ENCODE measurements at regions not wholly inside any gene's neighbourhood (a gene's known extent, or its start where the extent isn't known, plus 50 kb on each side); places are given as distances from the start of the nearest gene placed in this dataset.
"Not testable (repeated sequence)": the region's sequence is repeated elsewhere in the genome, so short reads cannot be mapped to it uniquely, and the experiment has no call there.

DNA sequence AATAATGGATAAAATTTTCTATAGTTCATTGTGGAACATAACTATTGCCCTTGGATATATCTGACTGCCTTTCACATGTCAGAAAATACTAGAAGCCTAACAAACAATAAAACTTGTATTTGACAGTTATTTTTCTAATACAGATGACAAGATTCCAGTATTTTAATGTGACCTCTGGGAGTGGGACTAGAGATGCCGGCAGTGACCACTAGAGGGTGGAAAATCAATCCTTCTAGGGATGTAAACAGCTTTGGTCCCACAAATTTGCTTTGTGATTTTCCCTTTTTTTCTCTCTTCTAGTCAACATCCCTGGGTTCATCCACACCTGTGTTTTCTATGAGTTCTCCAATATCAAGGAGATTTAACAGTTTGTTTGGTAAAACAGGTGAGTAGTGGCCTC, 813.7 kb downstream of the SPATA31A1 start:
- H3K4me2 ChIP-seq (replicated peaks; ENCODE audit: low read depth, low read length, poor library complexity, severe bottlenecking); DNase-seq; H3K4me3 ChIP-seq (ENCODE audit: control extremely low read depth in 1 of 5, extremely low read depth in 1 of 5, insufficient read depth in 1 of 5, low read depth in 2 of 5, low read length in 4 of 5); H3K4me1 Mint-ChIP-seq; H3K27me3 ChIP-seq (replicated peaks in 1 of 4; ENCODE audit: control extremely low read depth in 1 of 4, control insufficient read depth in 3 of 4, insufficient read depth in 4 of 4, low read length in 3 of 4); H3K79me2 ChIP-seq (ENCODE audit: control insufficient read depth, insufficient read depth, low read length); H3K9ac ChIP-seq (ENCODE audit: low read length); H3K27ac Mint-ChIP-seq; H3K4me3 Mint-ChIP-seq; H4K20me1 ChIP-seq (ENCODE audit: control insufficient read depth, insufficient read depth, low read length, poor library complexity, severe bottlenecking); ATAC-seq (ENCODE audit: low read depth); intact Hi-C loops (cut with micrococcal nuclease); H3K9me3 ChIP-seq (ENCODE audit: control extremely low read depth in 1 of 3, control insufficient read depth in 2 of 3, insufficient read depth in 1 of 3, low read length in 2 of 3); H3K4me1 ChIP-seq (ENCODE audit: control insufficient read depth in 2 of 2, insufficient read depth in 2 of 2, low read length in 2 of 2); H3K36me3 ChIP-seq (replicated peaks in 1 of 2; ENCODE audit: control extremely low read depth in 1 of 2, control insufficient read depth in 1 of 2, extremely low read depth in 1 of 2, insufficient read depth in 2 of 2, low read length in 1 of 2); POLR2A ChIA-PET; H3K27ac ChIP-seq (ENCODE audit: low read length in 2 of 2); H2AFZ ChIP-seq (ENCODE audit: insufficient read depth, low read depth, low read length, poor library complexity, severe bottlenecking); H3K9me3 Mint-ChIP-seq (ENCODE audit: insufficient read depth); CTCF ChIA-PET; H3K27me3 Mint-ChIP-seq: not testable (repeated sequence)
- no CpG with 5 or more reads among the region's 1 CpG for WGBS (ENCODE audit: insufficient coverage)

DNA sequence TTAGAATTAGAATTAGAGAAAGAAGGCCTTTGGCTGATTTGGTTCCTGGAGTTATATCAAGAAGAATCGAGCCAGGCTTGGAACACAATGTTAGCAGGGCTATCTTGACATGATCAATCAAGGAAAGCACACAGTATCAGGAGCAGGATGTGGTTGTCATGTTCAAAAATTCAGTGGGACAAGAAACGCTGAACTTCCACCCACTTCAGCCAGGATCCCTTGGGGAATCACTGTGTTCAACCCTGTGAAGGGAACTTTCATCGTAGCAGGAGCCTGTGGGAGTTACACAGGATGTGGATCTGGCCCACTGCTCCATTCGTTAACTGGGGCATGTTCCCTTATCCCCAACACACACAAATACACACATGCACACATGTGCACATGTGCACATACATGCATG, 817.8 kb downstream of the SPATA31A1 start:
- WGBS (ENCODE audit: insufficient coverage): no CpG with 5 or more reads among the region's 4 CpGs
- H3K36me3 ChIP-seq (replicated peaks in 1 of 2; ENCODE audit: control extremely low read depth in 1 of 2, control insufficient read depth in 1 of 2, extremely low read depth in 1 of 2, insufficient read depth in 2 of 2, low read length in 1 of 2); H2AFZ ChIP-seq (ENCODE audit: insufficient read depth, low read depth, low read length, poor library complexity, severe bottlenecking); H3K27ac ChIP-seq (ENCODE audit: low read length in 2 of 2); H3K27ac Mint-ChIP-seq; H3K4me1 ChIP-seq (ENCODE audit: control insufficient read depth in 2 of 2, insufficient read depth in 2 of 2, low read length in 2 of 2); H3K27me3 ChIP-seq (replicated peaks in 1 of 4; ENCODE audit: control extremely low read depth in 1 of 4, control insufficient read depth in 3 of 4, insufficient read depth in 4 of 4, low read length in 3 of 4); H3K79me2 ChIP-seq (ENCODE audit: control insufficient read depth, insufficient read depth, low read length); H3K27me3 Mint-ChIP-seq; intact Hi-C loops (cut with micrococcal nuclease); H3K4me3 ChIP-seq (ENCODE audit: control extremely low read depth in 1 of 5, extremely low read depth in 1 of 5, insufficient read depth in 1 of 5, low read depth in 2 of 5, low read length in 4 of 5); H3K9me3 ChIP-seq (ENCODE audit: control extremely low read depth in 1 of 3, control insufficient read depth in 2 of 3, insufficient read depth in 1 of 3, low read length in 2 of 3); POLR2A ChIA-PET; H4K20me1 ChIP-seq (ENCODE audit: control insufficient read depth, insufficient read depth, low read length, poor library complexity, severe bottlenecking); H3K9ac ChIP-seq (ENCODE audit: low read length); DNase-seq; H3K4me3 Mint-ChIP-seq; ATAC-seq (ENCODE audit: low read depth); H3K4me1 Mint-ChIP-seq; H3K4me2 ChIP-seq (replicated peaks; ENCODE audit: low read depth, low read length, poor library complexity, severe bottlenecking); CTCF ChIA-PET; H3K9me3 Mint-ChIP-seq (ENCODE audit: insufficient read depth): not testable (repeated sequence)

DNA sequence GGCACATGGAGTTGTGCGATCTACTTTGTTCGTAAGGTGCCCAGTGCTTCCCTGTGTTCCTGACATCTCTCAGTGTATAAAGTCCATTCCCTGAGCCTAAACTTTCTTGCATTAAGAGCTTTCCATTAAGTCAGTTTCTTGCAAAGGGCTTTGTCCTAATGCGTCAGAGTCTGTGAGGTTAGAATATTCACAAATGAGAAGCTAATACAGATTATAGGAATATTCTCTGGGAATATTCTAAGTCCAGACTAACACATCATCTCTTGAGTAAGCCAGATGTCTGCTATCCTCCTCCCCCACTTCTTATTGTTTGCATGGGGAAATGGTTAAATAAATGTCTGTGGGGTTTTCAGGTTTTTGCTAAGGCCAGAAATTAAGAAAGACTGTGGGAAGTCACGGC, 818.6 kb downstream of the SPATA31A1 start:
- DNase-seq; H3K9me3 ChIP-seq (ENCODE audit: control extremely low read depth in 1 of 3, control insufficient read depth in 2 of 3, insufficient read depth in 1 of 3, low read length in 2 of 3); H3K4me3 Mint-ChIP-seq; H3K36me3 ChIP-seq (replicated peaks in 1 of 2; ENCODE audit: control extremely low read depth in 1 of 2, control insufficient read depth in 1 of 2, extremely low read depth in 1 of 2, insufficient read depth in 2 of 2, low read length in 1 of 2); H3K4me3 ChIP-seq (ENCODE audit: control extremely low read depth in 1 of 5, extremely low read depth in 1 of 5, insufficient read depth in 1 of 5, low read depth in 2 of 5, low read length in 4 of 5); H3K27me3 ChIP-seq (replicated peaks in 1 of 4; ENCODE audit: control extremely low read depth in 1 of 4, control insufficient read depth in 3 of 4, insufficient read depth in 4 of 4, low read length in 3 of 4); CTCF ChIA-PET; H2AFZ ChIP-seq (ENCODE audit: insufficient read depth, low read depth, low read length, poor library complexity, severe bottlenecking); H3K27me3 Mint-ChIP-seq; H3K4me2 ChIP-seq (replicated peaks; ENCODE audit: low read depth, low read length, poor library complexity, severe bottlenecking); intact Hi-C loops (cut with micrococcal nuclease); H3K79me2 ChIP-seq (ENCODE audit: control insufficient read depth, insufficient read depth, low read length); H3K4me1 Mint-ChIP-seq; H4K20me1 ChIP-seq (ENCODE audit: control insufficient read depth, insufficient read depth, low read length, poor library complexity, severe bottlenecking); POLR2A ChIA-PET; H3K9ac ChIP-seq (ENCODE audit: low read length); H3K27ac ChIP-seq (ENCODE audit: low read length in 2 of 2); H3K9me3 Mint-ChIP-seq (ENCODE audit: insufficient read depth); ATAC-seq (ENCODE audit: low read depth); H3K4me1 ChIP-seq (ENCODE audit: control insufficient read depth in 2 of 2, insufficient read depth in 2 of 2, low read length in 2 of 2); H3K27ac Mint-ChIP-seq: not testable (repeated sequence)
- no CpG with 5 or more reads among the region's 4 CpGs for WGBS (ENCODE audit: insufficient coverage)

DNA sequence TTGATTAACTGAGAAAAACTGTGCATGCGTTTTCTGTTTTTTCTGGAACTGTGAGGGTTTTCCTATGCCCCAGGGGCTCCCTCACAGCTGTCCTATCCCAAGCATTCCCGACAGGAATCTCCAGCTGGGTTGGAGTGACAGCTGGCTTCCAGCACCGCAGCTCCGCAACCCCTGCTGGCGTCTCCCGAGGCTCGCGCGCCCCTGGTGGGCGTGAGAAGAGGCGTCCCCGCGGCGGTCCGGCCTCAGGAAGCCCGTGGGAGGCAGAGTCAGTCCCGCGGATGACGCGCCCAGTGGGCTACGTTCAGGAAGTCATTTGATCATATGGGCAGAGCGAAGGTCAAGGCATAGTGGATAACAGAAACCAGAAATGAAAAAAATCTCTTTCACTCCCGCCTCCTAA, 821.9 kb downstream of the SPATA31A1 start:
- H3K4me1 ChIP-seq (ENCODE audit: control insufficient read depth in 2 of 2, insufficient read depth in 2 of 2, low read length in 2 of 2); H3K4me3 ChIP-seq (ENCODE audit: control extremely low read depth in 1 of 5, extremely low read depth in 1 of 5, insufficient read depth in 1 of 5, low read depth in 2 of 5, low read length in 4 of 5); H3K4me2 ChIP-seq (replicated peaks; ENCODE audit: low read depth, low read length, poor library complexity, severe bottlenecking); H4K20me1 ChIP-seq (ENCODE audit: control insufficient read depth, insufficient read depth, low read length, poor library complexity, severe bottlenecking); H3K27ac Mint-ChIP-seq; H3K79me2 ChIP-seq (ENCODE audit: control insufficient read depth, insufficient read depth, low read length); H3K27ac ChIP-seq (ENCODE audit: low read length in 2 of 2); H3K36me3 ChIP-seq (replicated peaks in 1 of 2; ENCODE audit: control extremely low read depth in 1 of 2, control insufficient read depth in 1 of 2, extremely low read depth in 1 of 2, insufficient read depth in 2 of 2, low read length in 1 of 2); DNase-seq; intact Hi-C loops (cut with micrococcal nuclease); CTCF ChIA-PET; H3K9ac ChIP-seq (ENCODE audit: low read length); H3K9me3 ChIP-seq (ENCODE audit: control extremely low read depth in 1 of 3, control insufficient read depth in 2 of 3, insufficient read depth in 1 of 3, low read length in 2 of 3); H3K27me3 Mint-ChIP-seq; H3K9me3 Mint-ChIP-seq (ENCODE audit: insufficient read depth); H3K4me3 Mint-ChIP-seq; ATAC-seq (ENCODE audit: low read depth); H2AFZ ChIP-seq (ENCODE audit: insufficient read depth, low read depth, low read length, poor library complexity, severe bottlenecking); POLR2A ChIA-PET; H3K27me3 ChIP-seq (replicated peaks in 1 of 4; ENCODE audit: control extremely low read depth in 1 of 4, control insufficient read depth in 3 of 4, insufficient read depth in 4 of 4, low read length in 3 of 4); H3K4me1 Mint-ChIP-seq: not testable (repeated sequence)
- WGBS (ENCODE audit: insufficient coverage): no CpG with 5 or more reads among the region's 23 CpGs

All from B cell (primary cell).